ENCODE measurements at regions not wholly inside any gene's neighbourhood (a gene's known extent, or its start where the extent isn't known, plus 50 kb on each side); places are given as distances from the start of the nearest gene placed in this dataset.

DNA sequence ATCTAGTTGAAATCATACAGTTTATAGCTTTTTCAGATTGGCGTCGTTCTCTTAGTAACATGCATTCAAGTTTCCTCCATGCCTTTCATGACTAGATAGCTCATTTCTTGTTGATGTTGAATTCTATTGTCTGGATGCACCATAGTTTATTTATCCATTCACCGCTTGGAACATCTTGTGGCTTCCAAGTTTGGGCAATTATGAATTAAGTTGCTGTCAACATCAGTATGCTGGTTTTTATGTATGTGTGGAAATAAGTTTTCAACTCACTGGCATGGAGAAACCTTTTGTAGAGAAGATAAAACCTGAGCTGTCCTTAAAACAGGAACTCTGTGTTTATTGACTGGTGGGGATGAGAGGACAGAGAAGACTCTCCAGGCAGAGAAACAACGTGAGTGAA, 248.0 kb downstream of the CDC5L start:
- Histone ChIP-seq H3K4me1 (ENCODE audit: low read depth, poor library complexity, severe bottlenecking) (peaks cover 25% of the 10 kb centered on the region), H3K4me3 (IDR thresholded peaks at IDR 0.05; ENCODE audit: insufficient read depth, low read depth, low read length) (no peak overlapping the region), H3K79me2 (ENCODE audit: insufficient read depth, low read depth) (no peaks in the 10 kb centered on the region), H3K27me3 (ENCODE audit: insufficient read depth, low read depth) (no peaks in the 10 kb centered on the region), H3K36me3 (ENCODE audit: insufficient read depth) (no peaks in the 10 kb centered on the region), H3K9ac (no peak overlapping the region), H3K4me2 (no peak overlapping the region), H2AFZ (ENCODE audit: low read depth) (no peak overlapping the region), H4K20me1 (ENCODE audit: insufficient read depth) (no peaks in the 10 kb centered on the region), H3K27ac (no peak overlapping the region)
- TF ChIP-seq, protein P1, sequence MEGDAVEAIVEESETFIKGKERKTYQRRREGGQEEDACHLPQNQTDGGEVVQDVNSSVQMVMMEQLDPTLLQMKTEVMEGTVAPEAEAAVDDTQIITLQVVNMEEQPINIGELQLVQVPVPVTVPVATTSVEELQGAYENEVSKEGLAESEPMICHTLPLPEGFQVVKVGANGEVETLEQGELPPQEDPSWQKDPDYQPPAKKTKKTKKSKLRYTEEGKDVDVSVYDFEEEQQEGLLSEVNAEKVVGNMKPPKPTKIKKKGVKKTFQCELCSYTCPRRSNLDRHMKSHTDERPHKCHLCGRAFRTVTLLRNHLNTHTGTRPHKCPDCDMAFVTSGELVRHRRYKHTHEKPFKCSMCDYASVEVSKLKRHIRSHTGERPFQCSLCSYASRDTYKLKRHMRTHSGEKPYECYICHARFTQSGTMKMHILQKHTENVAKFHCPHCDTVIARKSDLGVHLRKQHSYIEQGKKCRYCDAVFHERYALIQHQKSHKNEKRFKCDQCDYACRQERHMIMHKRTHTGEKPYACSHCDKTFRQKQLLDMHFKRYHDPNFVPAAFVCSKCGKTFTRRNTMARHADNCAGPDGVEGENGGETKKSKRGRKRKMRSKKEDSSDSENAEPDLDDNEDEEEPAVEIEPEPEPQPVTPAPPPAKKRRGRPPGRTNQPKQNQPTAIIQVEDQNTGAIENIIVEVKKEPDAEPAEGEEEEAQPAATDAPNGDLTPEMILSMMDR (conservative IDR thresholded peaks at IDR 0.05; ENCODE audit: low read depth, low read length), result no peak

DNA sequence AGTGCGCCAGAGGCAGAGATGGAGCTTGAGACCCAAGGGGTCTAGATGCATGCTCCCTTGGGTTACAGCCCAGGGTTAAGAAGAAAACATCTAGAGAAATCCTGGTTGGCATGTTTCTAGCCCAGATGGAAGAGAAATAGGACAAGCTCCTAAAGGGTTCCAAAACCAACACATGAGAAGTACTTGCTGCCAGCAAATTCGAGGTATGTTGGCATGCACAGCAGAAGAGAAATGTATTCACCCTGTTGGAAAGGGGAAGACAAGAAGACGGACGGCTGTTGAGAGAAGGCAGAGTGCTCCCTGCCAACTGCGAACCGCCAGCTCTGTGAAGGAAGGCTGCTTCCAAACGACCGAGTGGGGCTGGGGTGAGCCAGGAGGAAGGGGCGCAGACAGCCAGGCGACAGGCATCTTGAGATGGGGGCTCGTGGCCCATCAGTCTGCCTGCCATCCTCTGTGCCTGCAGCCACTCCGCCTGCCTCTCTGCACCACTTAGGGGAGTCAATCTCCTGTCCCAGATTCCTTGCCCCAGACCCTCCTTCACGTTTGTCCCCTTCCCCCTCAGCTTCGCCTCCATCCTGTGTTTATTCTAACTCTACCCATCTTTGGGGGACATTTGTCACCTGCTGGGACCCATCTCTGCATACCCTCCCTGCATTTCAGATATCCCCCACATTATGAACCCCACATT, 249.2 kb downstream of the CDC5L start:
- H3K79me2 ChIP-seq (ENCODE audit: insufficient read depth, low read depth), result no peaks in the 10 kb centered on the region
- H4K20me1 ChIP-seq (ENCODE audit: insufficient read depth), result no peaks in the 10 kb centered on the region
- peaks cover 13% of the 10 kb centered on the region for H3K4me1 ChIP-seq (ENCODE audit: low read depth, poor library complexity, severe bottlenecking)
- no peak overlapping the region for H3K4me3 ChIP-seq (IDR thresholded peaks at IDR 0.05; ENCODE audit: insufficient read depth, low read depth, low read length)
- TF ChIP-seq, protein P1 (conservative IDR thresholded peaks at IDR 0.05; ENCODE audit: low read depth, low read length), result no peak
- H3K36me3 ChIP-seq (ENCODE audit: insufficient read depth), result no peaks in the 10 kb centered on the region
- no peak overlapping the region for H3K27ac ChIP-seq
- no peak overlapping the region for H2AFZ ChIP-seq (ENCODE audit: low read depth)
- H3K9ac ChIP-seq, result no peak overlapping the region
- H3K4me2 ChIP-seq, result no peak overlapping the region
- H3K27me3 ChIP-seq (ENCODE audit: insufficient read depth, low read depth), result no peaks in the 10 kb centered on the region

DNA sequence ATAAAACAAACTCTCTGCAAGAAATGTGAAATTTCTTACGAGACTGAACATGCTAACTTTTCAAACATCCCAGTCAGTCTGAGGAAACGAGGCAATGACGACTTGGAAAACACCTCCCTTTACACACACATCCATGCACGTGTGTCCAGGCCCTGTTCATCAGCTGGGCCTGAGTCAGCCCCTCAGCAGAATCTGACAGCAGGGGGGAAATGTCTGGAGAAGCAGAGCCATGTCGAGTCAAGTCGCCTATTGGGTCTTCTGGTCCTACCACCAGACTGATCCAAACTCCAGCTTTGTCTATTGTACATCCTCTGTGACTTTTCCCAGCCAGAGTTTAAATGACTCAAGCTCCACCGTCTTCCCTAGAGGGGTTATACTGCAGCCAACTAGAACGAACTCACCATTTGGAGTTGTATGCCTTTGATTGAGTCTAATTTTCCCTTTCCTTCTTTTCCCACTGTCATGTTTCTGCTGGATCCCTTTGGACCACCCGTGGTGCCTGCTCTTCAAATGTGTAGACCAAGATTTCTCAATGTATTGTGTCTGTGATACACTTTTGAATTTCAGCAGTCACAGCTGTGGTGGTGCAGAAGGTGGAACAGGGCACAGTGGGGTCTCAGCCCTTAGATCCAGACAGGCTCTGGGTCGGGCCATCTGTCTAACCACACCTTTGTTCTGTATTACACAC, 254.0 kb downstream of the CDC5L start:
- no peak overlapping the region for H3K4me2 ChIP-seq
- TF ChIP-seq, protein P1 (conservative IDR thresholded peaks at IDR 0.05; ENCODE audit: low read depth, low read length), result no peak
- no peaks in the 10 kb centered on the region for H4K20me1 ChIP-seq (ENCODE audit: insufficient read depth)
- no peak overlapping the region for H3K27ac ChIP-seq
- H3K27me3 ChIP-seq (ENCODE audit: insufficient read depth, low read depth), result no peaks in the 10 kb centered on the region
- no peaks in the 10 kb centered on the region for H3K36me3 ChIP-seq (ENCODE audit: insufficient read depth)
- no peaks in the 10 kb centered on the region for H3K4me1 ChIP-seq (ENCODE audit: low read depth, poor library complexity, severe bottlenecking)
- H2AFZ ChIP-seq (ENCODE audit: low read depth), result no peak overlapping the region
- H3K79me2 ChIP-seq (ENCODE audit: insufficient read depth, low read depth), result no peaks in the 10 kb centered on the region
- H3K9ac ChIP-seq, result no peak overlapping the region
- H3K4me3 ChIP-seq (IDR thresholded peaks at IDR 0.05; ENCODE audit: insufficient read depth, low read depth, low read length), result no peak overlapping the region

DNA sequence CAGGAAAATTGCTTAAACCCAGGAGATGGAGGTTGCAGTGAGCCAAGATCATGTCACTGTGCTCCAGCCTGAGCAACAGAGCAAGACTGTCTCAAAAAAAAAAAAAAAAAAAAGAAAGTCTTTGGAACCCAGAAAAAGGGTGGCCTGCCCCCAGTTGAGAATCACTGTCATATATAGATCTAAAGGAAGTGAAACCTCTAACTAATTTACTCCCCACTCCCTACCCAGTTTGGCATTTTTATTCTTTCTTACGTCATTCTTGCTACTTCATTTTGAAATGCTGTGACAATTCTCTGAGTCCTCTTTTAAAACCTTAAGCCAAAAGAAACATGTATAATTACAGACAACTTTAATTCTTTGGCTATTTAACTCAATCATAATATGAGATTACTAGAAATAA, 254.8 kb downstream of the CDC5L start:
- Histone ChIP-seq H3K4me1 (ENCODE audit: low read depth, poor library complexity, severe bottlenecking) (no peaks in the 10 kb centered on the region), H3K4me2 (no peak overlapping the region), H2AFZ (ENCODE audit: low read depth) (no peak overlapping the region), H3K27me3 (ENCODE audit: insufficient read depth, low read depth) (no peaks in the 10 kb centered on the region), H3K27ac (no peak overlapping the region), H4K20me1 (ENCODE audit: insufficient read depth) (no peaks in the 10 kb centered on the region), H3K36me3 (ENCODE audit: insufficient read depth) (no peaks in the 10 kb centered on the region), H3K4me3 (IDR thresholded peaks at IDR 0.05; ENCODE audit: insufficient read depth, low read depth, low read length) (no peak overlapping the region), H3K79me2 (ENCODE audit: insufficient read depth, low read depth) (no peaks in the 10 kb centered on the region), H3K9ac (no peak overlapping the region)
- TF ChIP-seq, protein P1 (conservative IDR thresholded peaks at IDR 0.05; ENCODE audit: low read depth, low read length), result no peak

Measured in KMS-11 (cell line).